ENCODE measurements at regions not wholly inside any gene's neighbourhood (a gene's known extent, or its start where the extent isn't known, plus 50 kb on each side); places are given as distances from the start of the nearest gene placed in this dataset.

DNA sequence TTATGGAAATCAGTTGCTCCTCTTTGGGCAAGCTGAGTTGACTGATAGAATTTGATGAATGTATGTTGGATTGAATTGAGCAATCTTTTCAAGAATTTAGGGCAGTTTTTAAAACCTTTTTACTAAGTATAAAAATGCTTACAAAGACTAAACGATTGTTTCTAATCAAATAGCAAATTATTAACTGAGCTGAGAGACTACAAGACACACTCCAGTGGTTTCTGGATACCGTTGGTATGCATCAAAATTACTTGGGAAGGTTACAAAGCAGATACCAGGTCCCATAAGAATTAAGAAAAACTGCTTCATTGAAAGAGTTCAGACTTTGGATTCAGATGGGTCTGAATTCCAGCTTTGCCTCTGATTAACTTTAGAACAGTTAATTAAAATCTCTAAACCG, 721.4 kb downstream of the FAM181B start:
- DNase-seq (ENCODE audit: low spot score): no peak
- Histone ChIP-seq H3K9me3 (ENCODE audit: low read depth) (no peaks in the 10 kb centered on the region), H3K27ac (no peak overlapping the region), H3K79me2 (no peaks in the 10 kb centered on the region), H4K20me1 (ENCODE audit: insufficient read depth, poor library complexity, severe bottlenecking) (no peaks in the 10 kb centered on the region), H2AFZ (no peak overlapping the region), H3K4me1 (ENCODE audit: insufficient read depth) (no peaks in the 10 kb centered on the region), H3K4me2 (no peak overlapping the region), H3K36me3 (replicated peaks; ENCODE audit: insufficient read depth, low read depth) (no peaks in the 10 kb centered on the region), H3K27me3 (no peaks in the 10 kb centered on the region), H3K4me3 (no peak overlapping the region), H3K9me2 (replicated peaks; ENCODE audit: insufficient read depth) (no peaks in the 10 kb centered on the region)
- 74% methylated on average over 3 of the region's 3 CpGs for WGBS (ENCODE audit: low lambda C conversion rate, missing lambda C conversion rate)
- TF ChIP-seq EZH2 (IDR thresholded peaks at IDR 0.05; ENCODE audit: borderline replicate concordance) (no peak), EZH2phosphoT487 (IDR thresholded peaks at IDR 0.05; ENCODE audit: low read depth, severe bottlenecking, unreplicated experiment) (no peak), CTCF (IDR thresholded peaks at IDR 0.05; ENCODE audit: poor library complexity) (no peak)

DNA sequence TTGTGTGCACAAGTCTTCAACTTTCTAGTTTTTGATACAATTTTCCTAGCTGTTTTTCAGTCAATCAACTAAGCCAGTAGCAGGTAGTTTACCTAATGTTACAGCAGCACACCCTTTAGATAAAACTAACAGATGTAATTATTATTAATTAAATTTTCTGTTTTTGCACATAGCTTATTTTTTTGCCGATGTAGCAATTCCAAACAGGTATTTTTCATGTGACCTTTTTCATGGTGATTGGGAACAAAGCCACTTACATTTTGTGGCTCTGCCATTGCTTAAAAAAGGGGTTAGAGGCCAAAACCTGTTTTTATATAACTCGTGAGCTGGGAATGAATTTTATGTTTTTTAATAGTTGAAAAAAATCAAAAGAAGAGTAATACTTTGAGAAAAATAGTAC, 724.5 kb downstream of the FAM181B start:
- Histone ChIP-seq H3K9me2 (replicated peaks; ENCODE audit: insufficient read depth) (no peaks in the 10 kb centered on the region), H3K27ac (no peak overlapping the region), H2AFZ (no peak overlapping the region), H3K9me3 (ENCODE audit: low read depth) (no peaks in the 10 kb centered on the region), H4K20me1 (ENCODE audit: insufficient read depth, poor library complexity, severe bottlenecking) (no peaks in the 10 kb centered on the region), H3K4me2 (no peak overlapping the region), H3K36me3 (replicated peaks; ENCODE audit: insufficient read depth, low read depth) (no peaks in the 10 kb centered on the region), H3K4me3 (no peak overlapping the region), H3K27me3 (no peaks in the 10 kb centered on the region), H3K79me2 (no peaks in the 10 kb centered on the region), H3K4me1 (ENCODE audit: insufficient read depth) (no peaks in the 10 kb centered on the region)
- 93% methylated on average over 2 of the region's 2 CpGs for WGBS (ENCODE audit: low lambda C conversion rate, missing lambda C conversion rate)
- no peak for DNase-seq (ENCODE audit: low spot score)
- TF ChIP-seq EZH2phosphoT487 (IDR thresholded peaks at IDR 0.05; ENCODE audit: low read depth, severe bottlenecking, unreplicated experiment): no peak
- TF ChIP-seq EZH2 (IDR thresholded peaks at IDR 0.05; ENCODE audit: borderline replicate concordance): no peak
- TF ChIP-seq CTCF (IDR thresholded peaks at IDR 0.05; ENCODE audit: poor library complexity): no peak

- DNase-seq (ENCODE audit: low spot score): no peak
- Histone ChIP-seq H3K27me3 (no peaks in the 10 kb centered on the region), H3K4me2 (no peak overlapping the region), H3K36me3 (replicated peaks; ENCODE audit: insufficient read depth, low read depth) (no peaks in the 10 kb centered on the region), H3K27ac (no peak overlapping the region), H3K4me1 (ENCODE audit: insufficient read depth) (no peaks in the 10 kb centered on the region), H3K9me2 (replicated peaks; ENCODE audit: insufficient read depth) (no peaks in the 10 kb centered on the region), H3K4me3 (no peak overlapping the region), H3K79me2 (no peaks in the 10 kb centered on the region), H4K20me1 (ENCODE audit: insufficient read depth, poor library complexity, severe bottlenecking) (no peaks in the 10 kb centered on the region), H3K9me3 (ENCODE audit: low read depth) (no peaks in the 10 kb centered on the region), H2AFZ (no peak overlapping the region)
- WGBS (ENCODE audit: low lambda C conversion rate, missing lambda C conversion rate): 85% methylated on average over 6 of the region's 6 CpGs
- TF ChIP-seq EZH2 (IDR thresholded peaks at IDR 0.05; ENCODE audit: borderline replicate concordance) (no peak), CTCF (IDR thresholded peaks at IDR 0.05; ENCODE audit: poor library complexity) (no peak), EZH2phosphoT487 (IDR thresholded peaks at IDR 0.05; ENCODE audit: low read depth, severe bottlenecking, unreplicated experiment) (no peak)
Measured at GRCh38 chr11:82007521-82007920, 726.1 kb downstream of the FAM181B start.
